ENCODE measurements at regions not wholly inside any gene's neighbourhood (a gene's known extent, or its start where the extent isn't known, plus 50 kb on each side); places are given as distances from the start of the nearest gene placed in this dataset.

DNA sequence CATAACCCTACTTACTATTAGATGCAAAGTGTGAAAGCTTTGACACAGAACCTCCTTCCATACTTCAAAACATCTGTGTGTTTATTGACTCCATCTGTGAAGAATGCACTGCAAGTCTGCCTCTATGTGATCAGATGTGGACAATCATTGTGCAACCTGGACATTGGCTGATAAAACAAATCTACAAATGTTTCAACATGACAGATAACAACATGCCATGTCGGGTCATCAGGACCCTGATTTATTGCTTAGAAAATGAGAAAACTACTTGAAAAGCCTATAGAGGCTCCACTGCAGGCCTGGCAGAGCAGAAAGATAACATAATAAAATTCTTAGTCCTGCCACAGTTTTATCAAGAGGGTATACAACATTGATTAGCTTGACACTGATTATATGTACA, 1286.4 kb downstream of the GRIK2 start:
- no peak for DNase-seq

DNA sequence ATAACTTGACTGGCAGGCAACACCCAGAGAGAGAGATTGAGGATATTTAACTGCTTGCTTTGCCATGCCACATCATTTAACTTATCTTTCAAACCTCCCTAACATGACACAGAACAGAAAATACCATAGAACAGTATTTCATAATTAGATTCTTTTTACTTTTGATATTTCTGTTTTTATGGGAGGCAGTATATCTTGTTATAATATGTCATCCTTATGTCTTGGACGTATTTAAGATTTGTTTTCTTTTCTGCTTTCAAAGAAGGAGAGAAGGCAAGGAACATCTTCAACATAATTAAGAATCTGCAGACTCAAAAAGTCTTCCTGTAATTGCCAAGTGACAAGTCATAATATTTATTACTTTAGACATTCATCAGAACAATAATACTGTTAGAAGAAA, 1283.7 kb downstream of the GRIK2 start:
- DNase-seq = no peak

DNA sequence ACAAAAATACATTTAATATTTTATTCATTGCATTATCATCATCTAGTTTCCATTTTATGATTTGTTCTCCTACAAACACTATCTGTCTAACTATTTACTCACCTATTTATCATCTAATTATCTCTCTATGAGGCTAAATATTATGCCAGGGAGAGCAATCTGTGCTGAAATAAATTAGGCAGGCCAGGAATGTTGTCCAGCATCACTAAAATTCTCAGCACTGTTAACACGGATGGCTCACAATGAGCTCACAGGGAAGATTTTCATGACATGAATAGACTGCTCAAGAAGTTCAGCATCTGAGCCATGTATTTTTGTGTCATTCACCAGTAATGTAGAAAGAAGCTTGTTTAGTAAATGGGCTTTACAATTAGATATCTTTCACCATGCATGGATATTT, 1277.2 kb downstream of the GRIK2 start:
- DNase-seq = no peak

DNA sequence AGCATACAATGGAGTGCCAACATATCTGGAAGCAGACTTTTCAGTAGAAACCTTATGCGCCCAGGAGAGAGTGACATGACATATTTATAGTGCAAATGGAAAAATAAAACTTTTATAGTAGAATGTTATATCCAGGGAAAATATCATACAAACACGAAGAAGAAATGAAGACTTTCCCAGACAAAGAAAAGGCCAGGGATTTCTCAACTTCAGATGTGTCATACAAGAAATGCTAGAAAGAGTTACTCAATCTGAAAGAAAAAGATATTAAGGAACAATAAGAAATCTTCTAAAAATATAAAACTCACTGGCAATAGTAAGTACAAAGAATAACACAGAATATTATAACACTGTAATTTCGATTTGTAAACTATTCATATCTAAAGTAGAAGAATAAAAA, 1269.3 kb downstream of the GRIK2 start:
- DNase-seq = no peak

DNA sequence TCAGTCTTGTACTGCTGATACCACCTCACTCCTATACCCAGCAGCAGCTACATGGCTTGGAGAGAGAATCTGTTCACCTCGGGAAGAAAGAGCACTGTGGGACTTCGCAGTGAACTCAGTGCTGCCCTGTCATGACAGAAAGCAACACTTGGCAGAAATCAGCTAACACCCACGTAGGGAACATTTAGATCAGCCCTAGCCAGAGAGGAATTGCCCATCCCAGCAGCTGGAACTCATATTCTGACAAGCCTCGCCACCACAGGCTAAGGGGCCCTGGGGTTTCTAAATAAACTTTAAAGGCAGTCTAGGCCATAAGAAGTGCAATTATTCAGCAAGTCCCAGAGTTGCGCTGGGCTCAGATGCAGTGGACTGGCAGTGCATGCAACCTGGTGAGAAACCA, 1266.8 kb downstream of the GRIK2 start:
- DNase-seq = no peak

DNA sequence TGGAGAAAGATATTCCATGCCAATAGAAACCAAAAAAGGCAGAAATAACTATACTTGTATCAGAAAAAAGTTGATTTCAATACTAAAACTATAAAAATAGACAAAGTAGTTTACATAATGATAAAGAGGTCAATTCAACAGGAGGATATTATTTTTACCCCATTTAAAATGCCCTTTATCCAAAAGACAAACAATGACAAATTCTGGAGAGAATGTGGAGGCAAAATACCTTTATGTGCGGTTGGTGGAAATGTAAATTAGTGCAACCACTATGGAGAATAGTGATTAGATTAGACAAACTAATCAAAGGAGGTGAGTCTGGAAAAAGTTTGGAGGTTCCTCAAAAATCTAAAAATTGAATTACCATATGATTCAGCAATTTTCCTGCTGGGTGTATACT, 1262.3 kb downstream of the GRIK2 start:
- no peak for DNase-seq

DNA sequence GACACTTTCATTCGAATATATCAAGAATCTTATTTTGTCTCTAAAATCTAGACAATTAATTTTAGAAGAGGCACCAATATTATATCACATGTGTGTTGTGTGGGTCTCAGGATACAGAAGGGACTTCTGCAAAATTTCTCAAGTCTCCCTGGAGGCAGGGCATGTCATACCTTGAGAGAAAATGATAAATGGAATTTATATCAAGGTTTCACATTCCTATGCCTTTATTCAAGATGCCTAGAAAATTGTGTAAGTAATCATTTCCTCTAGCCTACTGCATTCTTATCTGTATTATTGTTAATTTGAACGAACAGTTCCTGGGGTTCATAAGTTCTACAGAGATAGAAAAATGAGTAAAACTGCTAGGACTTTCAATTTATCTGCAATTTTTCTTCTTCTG, 1247.9 kb downstream of the GRIK2 start:
- DNase-seq = no peak

DNA sequence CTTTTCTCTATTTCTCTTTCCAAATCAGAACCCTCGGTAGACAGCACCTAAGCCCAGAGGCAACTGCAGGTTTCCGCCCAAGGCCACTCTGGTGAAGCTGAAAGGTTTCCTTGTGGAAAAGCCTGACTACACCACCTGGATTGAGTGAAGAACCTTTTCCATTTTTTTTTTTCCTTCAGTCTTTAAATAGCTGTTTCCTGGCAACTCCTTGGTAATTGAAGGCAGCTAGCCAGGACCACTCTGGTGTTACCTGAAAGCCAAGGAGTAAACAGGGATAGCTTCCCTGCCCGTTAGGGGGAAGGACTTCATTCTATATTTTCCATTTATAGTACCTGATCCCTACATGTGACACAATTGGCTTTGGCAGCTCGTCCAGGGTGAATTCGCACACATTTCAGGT, 1238.4 kb downstream of the GRIK2 start:
- no peak for DNase-seq

DNA sequence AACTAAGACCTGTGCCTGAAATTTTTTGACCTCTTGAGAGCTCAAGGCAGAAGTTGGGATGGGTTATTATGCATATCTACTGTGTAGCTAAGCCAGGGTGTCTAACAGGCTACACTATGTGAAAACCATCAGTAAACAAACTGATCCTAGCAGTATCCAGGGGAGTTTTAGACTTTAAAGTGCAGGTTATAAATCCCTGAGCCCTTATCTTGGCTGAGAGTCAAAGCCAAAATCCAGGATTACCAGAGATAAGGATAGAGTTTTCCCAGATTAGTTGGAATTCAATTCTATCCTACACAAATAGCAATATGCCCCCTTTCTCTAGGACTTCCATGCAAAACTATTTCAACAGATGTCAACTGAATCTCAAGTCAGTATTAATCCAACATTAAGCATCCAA, 1229.7 kb downstream of the GRIK2 start:
- no peak for DNase-seq

DNA sequence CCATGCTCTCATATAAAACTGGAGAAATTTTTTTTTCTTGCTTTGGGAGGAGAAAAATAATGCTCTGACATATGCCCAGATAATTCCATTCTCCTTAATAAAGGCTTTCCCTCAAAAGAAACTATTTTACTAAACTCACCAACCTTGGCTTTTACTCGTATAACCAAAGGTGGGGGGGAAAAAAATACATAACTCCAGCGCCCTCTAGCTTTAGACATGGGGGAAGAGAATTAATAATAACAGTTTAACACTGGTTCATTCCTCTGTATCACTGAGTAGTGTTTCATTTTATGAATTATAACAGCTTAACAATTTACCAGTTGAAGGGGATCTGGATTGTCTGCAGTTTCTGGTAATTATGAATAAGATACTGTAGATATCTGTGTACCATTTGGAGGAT, 1226.1 kb downstream of the GRIK2 start:
- DNase-seq = no peak

DNA sequence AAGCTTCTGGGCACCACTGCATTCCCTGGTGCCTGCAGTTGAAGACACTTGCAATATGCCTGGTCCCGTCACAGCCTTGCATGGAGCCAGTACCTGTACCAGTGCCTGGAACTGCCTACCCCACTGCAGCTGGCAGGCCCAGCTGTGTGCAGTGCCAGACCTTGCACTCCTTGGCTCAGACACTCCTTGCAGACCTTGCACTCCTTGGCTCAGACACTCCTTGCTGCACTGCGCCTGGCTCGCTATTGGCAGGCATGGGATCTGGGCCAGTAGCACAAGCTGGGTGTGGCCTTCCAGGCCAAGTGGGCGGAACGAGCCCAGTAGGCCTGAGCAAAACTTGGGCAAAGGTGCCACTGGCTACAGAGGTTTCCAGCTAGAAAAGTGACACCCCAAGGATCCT, 1189.1 kb downstream of the GRIK2 start:
- DNase-seq = no peak

DNA sequence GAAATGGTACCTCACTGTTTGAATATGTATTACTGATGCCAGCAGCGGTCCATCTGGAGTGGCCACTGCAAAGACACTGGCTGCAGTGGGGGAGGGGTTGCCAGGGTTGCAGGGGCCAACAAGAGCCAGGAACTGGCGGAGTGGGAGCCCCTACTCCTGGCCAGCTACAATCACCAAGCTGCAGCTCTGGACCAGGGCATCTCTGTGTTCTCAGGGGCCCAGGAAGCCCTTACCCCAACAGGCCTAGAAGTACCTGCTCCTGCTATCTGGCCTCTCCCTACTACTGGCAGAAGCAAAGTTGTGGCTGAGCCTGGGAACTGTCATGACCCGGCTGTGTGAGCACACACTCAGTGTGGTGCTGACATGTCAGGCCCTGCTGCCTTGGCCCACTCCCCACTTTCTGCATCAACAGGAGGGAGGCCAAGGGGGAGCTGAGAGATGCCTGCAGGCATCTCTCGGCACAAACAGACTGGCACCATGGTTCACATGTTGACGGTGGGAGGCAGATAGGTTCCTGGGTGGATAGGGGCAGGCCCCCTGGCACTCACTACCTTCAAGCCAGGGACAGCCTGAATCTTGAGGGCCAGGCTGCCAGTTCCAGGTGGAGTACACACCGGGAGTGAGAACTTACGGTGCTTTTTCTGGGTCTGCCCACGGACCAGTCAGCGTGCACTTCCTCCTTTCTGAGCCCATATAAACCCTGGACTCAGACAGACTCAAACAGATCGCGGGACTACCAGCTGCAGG, 1188.0 kb downstream of the GRIK2 start:
- DNase-seq = no peak

DNA sequence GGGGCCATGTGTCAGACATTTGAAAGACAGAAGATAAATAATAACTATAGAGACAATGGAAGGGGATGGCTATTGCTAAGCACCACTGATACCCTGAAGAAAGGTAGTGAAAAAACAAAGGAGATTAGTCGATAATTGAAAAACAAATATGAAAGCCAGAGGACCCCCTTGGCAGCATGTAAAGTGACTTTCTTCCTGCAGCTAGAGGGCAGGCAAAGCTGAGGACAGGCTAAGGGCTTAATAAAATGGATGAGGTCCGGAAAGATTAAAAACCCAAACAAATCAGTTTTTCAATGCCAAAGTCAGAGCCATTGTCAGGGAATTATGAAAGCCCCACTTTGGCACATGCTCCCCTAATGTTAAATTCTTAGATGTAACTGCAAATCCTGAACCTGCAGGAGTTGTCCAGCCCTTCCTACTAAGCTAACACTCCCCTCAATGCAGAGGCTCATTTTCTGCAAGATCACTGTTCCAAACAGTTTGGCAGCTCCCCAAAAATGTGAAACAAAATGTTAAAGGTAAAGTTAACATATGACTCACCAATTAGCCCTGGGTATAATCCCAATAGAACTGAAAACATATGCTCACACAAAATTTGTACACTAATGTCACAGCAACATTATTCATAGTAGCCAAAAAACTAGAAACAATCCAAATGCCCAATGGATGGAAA, 1177.9 kb downstream of the GRIK2 start:
- DNase-seq = no peak

DNA sequence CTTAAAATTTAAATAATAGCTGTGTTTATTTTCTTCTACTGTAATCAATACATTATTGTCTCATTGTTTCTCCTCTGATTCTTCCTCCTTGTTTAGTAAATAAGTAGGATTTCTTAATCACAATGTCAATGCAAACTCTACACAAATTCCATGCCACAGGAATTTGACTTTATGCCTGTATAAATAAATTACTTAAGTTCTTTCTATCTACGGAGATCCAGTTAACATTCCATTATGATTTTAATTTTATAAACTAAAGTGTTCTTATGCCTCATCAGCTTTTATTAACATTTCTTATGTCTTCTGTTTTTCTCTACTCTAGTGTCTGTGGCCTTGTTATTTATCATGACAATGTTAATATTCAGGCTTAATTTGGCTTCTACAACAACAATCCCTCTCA, 1169.2 kb downstream of the GRIK2 start:
- DNase-seq = no peak

DNA sequence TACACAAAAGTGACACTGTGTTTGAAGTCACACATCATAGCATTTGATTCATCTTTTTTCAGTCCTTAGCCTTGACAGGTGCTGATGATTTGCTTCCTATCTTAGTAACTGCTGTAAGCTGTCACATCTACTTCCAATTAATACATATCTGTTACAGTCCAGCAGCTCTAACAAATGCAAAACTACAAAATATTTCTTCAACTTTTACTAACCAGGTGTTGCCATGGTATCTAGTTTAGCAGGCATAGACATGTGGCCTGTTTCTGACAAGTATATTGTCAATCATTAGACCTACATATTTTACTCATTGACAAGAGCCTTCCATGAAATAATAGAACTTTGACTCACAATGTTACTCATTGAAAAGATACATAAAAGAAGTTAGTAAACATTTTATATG, 1159.7 kb downstream of the GRIK2 start:
- no peak for DNase-seq

DNA sequence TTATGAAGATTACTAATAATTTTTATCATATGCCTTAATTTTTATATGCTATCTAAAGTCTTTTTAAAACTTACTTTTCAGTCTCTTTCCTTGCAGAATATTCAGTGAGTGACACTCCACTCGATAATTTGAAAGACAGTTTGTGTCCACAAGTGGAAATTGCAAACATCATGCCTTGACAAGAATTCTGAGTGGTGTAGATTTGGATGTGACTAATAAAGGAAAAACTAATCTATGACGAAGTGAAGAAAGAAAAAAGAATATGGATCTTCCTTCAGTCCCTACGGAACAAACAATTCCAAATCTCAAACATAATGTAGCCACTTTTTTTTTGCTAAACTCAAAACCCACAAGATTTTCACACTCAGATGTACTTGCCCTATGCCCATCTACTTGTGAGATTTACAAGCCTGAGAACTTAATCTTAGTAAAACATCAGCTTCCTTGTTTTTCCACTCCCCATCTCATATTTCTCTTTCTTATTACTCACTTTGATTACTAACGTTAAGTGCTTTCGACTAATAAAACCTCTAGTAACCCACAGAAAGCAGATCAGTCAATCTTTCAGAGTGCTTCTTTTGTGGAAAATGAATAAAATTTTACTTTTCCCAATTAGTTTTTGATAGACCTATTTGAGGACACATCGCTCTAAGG, 1155.8 kb downstream of the GRIK2 start:
- DNase-seq = no peak

DNA sequence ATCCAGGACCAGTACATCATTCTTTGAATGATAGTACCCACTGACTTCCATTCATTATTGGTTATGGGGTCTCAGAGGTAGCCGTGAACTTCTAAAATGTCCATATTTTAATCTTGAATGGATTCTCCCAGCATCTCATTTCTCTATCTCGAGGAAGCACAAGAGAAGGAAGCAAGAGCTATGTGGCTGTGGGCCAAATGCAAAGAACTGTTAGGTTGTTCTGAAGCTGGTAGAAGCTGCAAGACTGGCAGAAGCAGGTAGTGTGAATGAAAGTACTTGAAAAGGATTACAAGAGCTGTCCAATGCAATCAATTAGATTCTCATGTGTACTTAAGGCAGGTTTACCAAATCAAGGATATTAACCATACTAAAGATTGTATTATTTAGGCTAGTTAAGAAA, 1131.8 kb downstream of the GRIK2 start:
- no peak for DNase-seq

DNA sequence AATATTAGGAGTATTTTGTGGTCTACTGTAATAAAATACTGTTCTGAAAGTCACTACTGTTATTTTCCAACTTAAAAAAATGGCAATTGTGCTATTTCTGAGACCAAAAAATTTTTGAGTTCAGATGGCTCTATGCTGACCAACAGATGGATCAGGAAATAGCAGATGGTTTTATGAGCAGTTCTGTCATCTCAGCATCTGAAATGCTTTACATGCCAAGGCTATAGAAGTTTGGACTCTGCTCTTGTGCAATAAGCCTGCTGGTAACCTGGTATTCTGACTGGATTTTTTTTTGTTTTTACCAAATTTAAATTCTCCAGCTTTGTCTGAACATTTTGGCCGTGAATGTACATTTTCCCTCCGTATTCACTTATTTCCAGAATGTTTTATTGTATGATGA, 1127.5 kb downstream of the GRIK2 start:
- no peak for DNase-seq

DNA sequence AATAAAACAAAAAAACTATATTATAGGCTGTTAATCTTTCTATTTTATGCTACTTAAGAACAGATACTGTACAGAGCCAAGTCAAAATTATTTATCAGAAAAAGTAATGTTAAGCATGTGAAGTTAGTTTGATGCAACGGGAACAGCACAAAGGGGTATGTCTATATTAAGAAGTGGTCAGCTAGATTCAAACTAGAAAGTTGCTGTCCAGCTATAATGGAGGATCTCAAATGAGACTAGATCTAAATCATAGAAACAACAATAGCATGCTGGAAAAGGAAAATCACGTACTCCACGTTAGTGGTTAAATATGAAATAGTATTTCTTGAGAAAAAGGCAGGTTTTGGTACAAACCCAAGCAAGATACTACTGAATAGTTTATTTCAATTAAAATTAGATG, 1124.0 kb downstream of the GRIK2 start:
- DNase-seq = no peak

DNA sequence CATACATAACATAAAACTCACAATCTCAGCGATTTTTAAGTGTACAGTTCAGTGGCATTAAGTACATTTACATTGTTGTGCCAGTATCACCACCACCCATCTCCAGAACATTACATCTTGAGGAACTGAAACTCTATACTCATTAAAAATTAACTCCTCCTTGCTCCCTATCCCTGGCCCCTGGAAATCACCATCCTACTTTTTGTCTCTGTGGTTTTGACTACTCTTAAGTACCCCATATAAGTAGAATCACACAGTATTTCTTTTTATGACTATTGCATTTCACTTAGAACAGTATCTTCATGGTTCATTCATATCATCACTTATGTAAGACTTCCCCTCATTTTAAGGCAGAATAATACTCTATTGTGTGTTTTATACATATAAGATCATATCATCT, 1108.1 kb downstream of the GRIK2 start:
- DNase-seq = no peak

DNA sequence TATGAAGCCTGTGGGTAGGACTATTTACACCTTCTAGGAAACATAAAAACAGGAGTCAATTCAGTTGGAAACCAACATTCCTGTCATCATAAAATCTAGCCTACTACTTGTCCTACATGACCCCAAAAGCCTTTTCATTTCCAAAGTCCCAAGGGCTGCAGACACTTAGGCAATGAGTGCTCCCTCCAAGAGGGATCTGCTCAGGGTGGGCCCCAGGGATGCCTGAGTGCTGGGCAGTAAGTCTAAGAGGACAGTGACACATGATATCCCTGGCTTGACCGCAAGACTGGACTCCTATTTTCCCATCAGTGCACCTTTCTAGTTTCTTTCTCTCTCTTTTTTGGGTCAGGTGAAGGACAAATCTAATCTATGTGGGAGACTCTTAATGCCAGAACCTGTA, 1101.3 kb downstream of the GRIK2 start:
- DNase-seq = no peak

DNA sequence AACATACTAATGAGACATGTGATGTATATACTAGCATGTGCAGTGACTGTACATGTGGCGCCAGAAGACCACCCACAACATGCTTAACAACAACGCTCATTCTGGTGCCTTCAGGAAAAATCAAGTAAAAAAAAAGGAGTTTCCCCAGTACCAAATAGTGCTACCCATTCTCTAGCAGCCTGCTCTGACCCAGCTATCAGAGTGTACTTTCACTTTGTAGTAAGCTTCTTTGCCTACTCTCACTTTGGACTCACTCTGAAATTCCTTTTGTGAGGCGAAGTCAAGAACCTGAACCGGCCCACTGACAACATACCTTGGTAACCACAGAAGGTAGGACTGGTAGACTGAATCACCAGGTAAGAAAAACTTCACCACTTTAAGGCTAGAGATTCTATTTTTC, 1100.0 kb downstream of the GRIK2 start:
- DNase-seq = no peak

DNA sequence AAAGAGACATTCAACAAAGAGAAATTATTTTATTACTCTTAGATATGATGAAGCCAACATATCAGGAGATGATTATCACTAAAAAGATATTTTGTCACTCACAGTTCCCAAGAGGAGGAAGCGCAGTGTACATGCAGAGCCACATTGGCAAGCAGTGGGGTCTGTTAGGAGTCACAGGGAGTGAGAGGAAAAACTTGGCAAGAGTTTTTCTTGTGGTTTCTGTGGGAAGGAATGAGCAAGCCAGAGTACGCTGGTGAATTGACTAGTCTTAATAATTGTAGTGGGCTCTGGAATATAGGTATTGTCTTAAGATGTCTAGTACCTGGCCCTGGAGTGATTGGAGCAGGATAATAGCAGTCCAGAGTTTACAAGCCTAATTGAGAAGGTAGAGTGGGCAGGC, 1095.2 kb downstream of the GRIK2 start:
- no peak for DNase-seq

DNA sequence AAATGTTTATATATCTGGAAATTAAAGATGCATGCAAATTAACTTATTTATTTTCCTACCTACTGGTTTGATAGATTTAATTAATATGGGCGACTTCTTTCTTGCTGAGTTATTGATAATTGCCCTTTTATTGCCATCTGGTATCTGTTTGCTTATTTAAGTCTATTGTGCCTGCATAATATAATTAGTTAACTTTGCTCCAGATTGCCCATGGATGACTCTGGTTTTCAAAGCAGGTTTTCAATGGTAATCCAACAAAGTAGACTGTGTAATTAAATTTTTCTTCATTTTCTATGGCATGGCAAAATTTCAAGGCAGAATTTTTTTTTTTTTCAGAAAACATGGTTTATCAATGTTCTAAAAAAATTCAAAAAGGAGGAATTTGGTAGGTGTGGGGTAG, 1092.0 kb downstream of the GRIK2 start:
- DNase-seq = no peak

All from activated T-cell treated with anti-CD3 and anti-CD28 coated beads, Interleukin-2, amount 50 U/mL, for 48 hours (primary cell).